Naive thymus-derived CD4-positive, alpha-beta T cell (primary cell): ENCODE measurements at regions not wholly inside any gene's neighbourhood (a gene's known extent, or its start where the extent isn't known, plus 50 kb on each side); places are given as distances from the start of the nearest gene placed in this dataset.
"Not testable (repeated sequence)": the region's sequence is repeated elsewhere in the genome, so short reads cannot be mapped to it uniquely, and the experiment has no call there.

ENCODE experiments used
- ATAC-seq: fragments of 150-1000 bp; cut with Tn5 transposase; 2 replicates; pipeline ENCODE4 v1.10.0; 2021; ENCODE audit warnings: mild to moderate bottlenecking, moderate library complexity
- CTCF ChIA-PET: fragments of 350-600 bp; sonication (Branson Sonifier 250); formaldehyde crosslinking; loops from one replicate; lab custom pipeline; 2021; ENCODE audit warnings: antibody characterized with exemption; lab: Charles Lee
- POLR2A ChIA-PET: fragments of 350-600 bp; sonication (Branson Sonifier 250); formaldehyde crosslinking; loops from one replicate; lab custom pipeline; 2021; ENCODE audit warnings: antibody characterized with exemption, inconsistent platforms; lab: Charles Lee
- DNase-seq, 9 donors: peaks; one replicate each; pipeline versions ENCODE4 v3.0.0 to v3.0.0-alpha.2; 2020 to 2022; ENCODE audit warnings: mixed read lengths in 1 of 9
- H3K27ac ChIP-seq: one replicate; pipeline ENCODE4 v1.7.0; 2013; ENCODE audit warnings: mild to moderate bottlenecking, low read depth, low read length, moderate library complexity
- H3K27me3 ChIP-seq, 2 donors: one replicate each; pipeline ENCODE4 v1.7.0; 2013; ENCODE audit warnings: low read length in 2 of 2, mild to moderate bottlenecking in 2 of 2, moderate library complexity in 2 of 2; ENCODE audit not compliant: control insufficient read depth in 2 of 2, insufficient read depth in 2 of 2
- H3K36me3 ChIP-seq, 3 experiments: 1 replicate in 2 of 3; 2 replicates in 1 of 3; pipeline ENCODE4 v1.7.0; 2013; ENCODE audit warnings: low read length in 3 of 3, mild to moderate bottlenecking in 3 of 3, moderate library complexity in 1 of 3; ENCODE audit not compliant: insufficient read depth in 3 of 3, control insufficient read depth in 2 of 3
- H3K4me1 ChIP-seq, 2 donors: one replicate each; pipeline ENCODE4 v1.7.0; 2013; ENCODE audit warnings: low read length in 2 of 2, mild to moderate bottlenecking in 2 of 2, moderate library complexity in 1 of 2; ENCODE audit not compliant: control insufficient read depth in 2 of 2, insufficient read depth in 2 of 2
- H3K4me3 ChIP-seq: 2 replicates; pipeline ENCODE4 v1.7.0; 2013; ENCODE audit warnings: mild to moderate bottlenecking, low read length
- H3K9me3 ChIP-seq, 3 experiments: 1 replicate in 2 of 3; 2 replicates in 1 of 3; pipeline ENCODE4 v1.7.0; 2013; ENCODE audit warnings: low read length in 3 of 3; ENCODE audit not compliant: control insufficient read depth in 2 of 3
- H3K27ac Mint-ChIP-seq, 9 donors: one replicate each; pipeline ENCODE4 v1.8.0; 2020 to 2022; ENCODE audit warnings: mixed read lengths in 9 of 9, mild to moderate bottlenecking in 8 of 9, moderate library complexity in 5 of 9, inconsistent platforms in 2 of 9
- H3K27me3 Mint-ChIP-seq, 5 donors: one replicate each; pipeline ENCODE4 v1.8.0; 2021 to 2022; ENCODE audit warnings: mixed read lengths in 5 of 5, mild to moderate bottlenecking in 1 of 5
- H3K36me3 Mint-ChIP-seq, 5 donors: one replicate each; pipeline ENCODE4 v1.8.0; 2020 to 2022; ENCODE audit warnings: mixed read lengths in 5 of 5, mild to moderate bottlenecking in 3 of 5, inconsistent platforms in 1 of 5
- H3K4me1 Mint-ChIP-seq, 7 donors: one replicate each; pipeline ENCODE4 v1.8.0; 2020 to 2022; ENCODE audit warnings: mixed read lengths in 7 of 7, mild to moderate bottlenecking in 3 of 7, inconsistent platforms in 1 of 7
- H3K4me3 Mint-ChIP-seq, 10 donors: one replicate each; pipeline ENCODE4 v1.8.0; 2020 to 2022; ENCODE audit warnings: mild to moderate bottlenecking in 10 of 10, mixed read lengths in 10 of 10, moderate library complexity in 6 of 10, inconsistent platforms in 2 of 10
- H3K9me3 Mint-ChIP-seq, 11 donors: one replicate each; pipeline ENCODE4 v1.8.0; 2020 to 2022; ENCODE audit warnings: mixed read lengths in 11 of 11, mild to moderate bottlenecking in 4 of 11, inconsistent platforms in 1 of 11, moderate library complexity in 1 of 11
- intact Hi-C, 2 donors: fragments of 100-400 bp; cut with micrococcal nuclease; formaldehyde crosslinking; loops; one replicate each; pipeline ENCODE4 v1.15.1; 2023

DNA sequence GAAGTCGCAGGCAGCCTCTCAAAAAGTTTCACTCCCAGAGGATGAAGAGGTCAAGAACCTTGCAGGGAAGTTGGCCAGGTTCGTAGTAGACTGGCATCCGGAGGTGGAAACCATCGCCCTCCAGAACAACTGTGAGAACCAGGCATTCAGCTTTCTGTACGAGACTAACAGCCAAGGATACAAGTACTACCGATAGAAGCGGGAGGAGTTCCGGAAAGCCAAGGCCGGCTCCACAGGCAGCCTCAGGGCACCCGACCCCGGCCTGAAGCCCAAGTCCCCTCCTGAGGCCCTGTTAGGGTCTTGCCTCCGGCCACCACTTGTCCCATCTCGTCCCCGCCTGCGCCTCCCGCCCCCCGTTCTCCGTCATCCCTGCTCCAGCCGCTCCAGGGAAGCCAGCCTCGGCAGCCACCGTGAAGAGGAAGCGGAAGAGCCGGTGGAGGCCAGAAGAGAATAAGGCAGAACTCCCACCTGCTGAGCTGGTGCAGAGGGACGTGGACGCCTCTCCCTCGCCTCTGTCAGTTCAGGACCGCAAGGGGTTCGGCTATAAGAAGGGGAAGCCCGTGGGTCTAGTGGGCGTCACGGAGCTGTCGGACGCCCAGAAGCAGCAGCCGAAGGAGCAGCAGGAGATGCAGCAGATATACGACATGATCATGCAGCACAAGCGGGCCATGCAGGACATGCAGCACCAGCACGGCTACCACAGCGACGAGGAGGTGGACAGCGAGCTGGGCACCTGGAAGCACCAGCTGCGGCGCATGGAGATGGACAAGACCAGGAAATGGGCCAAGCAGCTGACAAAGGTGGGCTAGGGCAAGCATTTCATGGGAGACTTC is 366.8 kb upstream of the ATXN7L3B start:
- ChIA-PET POLR2A (no interaction called here), CTCF (no interaction called here)
- Mint-ChIP-seq H3K27me3 (no peaks in the 10 kb centered on the region), H3K36me3 (no peaks in the 10 kb centered on the region), H3K4me3 (no peak overlapping the region), H3K9me3 (peaks cover 0 to 11% (median 2%) of the 10 kb centered on the region in 11 donors), H3K27ac (no peak overlapping the region), H3K4me1 (no peaks in the 10 kb centered on the region)
- Histone ChIP-seq H3K4me3 (no peak overlapping the region), H3K27me3 (no peaks in the 10 kb centered on the region), H3K36me3 (no peaks in the 10 kb centered on the region), H3K4me1 (no peaks in the 10 kb centered on the region), H3K27ac (no peak overlapping the region), H3K9me3 (no peaks in the 10 kb centered on the region)
- ATAC-seq: no peak
- intact Hi-C loops: no loop called here
- no peak for DNase-seq

DNA sequence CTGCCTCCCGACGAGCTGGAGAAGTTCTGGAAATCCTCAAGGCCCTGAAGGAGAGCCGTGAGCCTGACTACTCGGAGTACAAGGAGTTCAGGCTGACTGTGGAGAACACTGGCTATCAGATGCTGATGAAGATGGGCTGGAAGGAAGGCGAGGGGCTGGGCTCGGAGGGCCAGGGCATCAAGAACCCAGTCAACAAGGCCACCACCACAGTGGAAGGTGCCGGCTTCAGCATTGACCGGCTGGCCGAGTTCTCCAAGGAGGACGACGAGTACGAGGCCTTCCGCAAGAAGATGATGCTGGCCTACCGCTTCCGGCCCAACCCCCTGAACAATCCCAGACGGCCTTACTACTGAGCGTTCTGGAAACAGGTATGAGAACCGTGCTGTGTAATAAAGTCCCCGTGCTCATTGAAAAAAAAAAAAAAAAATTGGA is 366.1 kb upstream of the ATXN7L3B start:
- Mint-ChIP-seq H3K4me1 (no peaks in the 10 kb centered on the region), H3K36me3 (no peaks in the 10 kb centered on the region), H3K27me3 (no peaks in the 10 kb centered on the region), H3K4me3 (no peak overlapping the region), H3K9me3 (peaks cover 0 to 11% (median 2%) of the 10 kb centered on the region in 11 donors), H3K27ac (no peak overlapping the region)
- Histone ChIP-seq H3K9me3 (no peaks in the 10 kb centered on the region), H3K27me3 (no peaks in the 10 kb centered on the region), H3K36me3 (no peaks in the 10 kb centered on the region), H3K4me1 (no peaks in the 10 kb centered on the region), H3K4me3 (no peak overlapping the region), H3K27ac (no peak overlapping the region)
- no peak for ATAC-seq
- POLR2A ChIA-PET: no interaction called here
- no peak for DNase-seq
- intact Hi-C loops: no loop called here
- CTCF ChIA-PET: no interaction called here

DNA sequence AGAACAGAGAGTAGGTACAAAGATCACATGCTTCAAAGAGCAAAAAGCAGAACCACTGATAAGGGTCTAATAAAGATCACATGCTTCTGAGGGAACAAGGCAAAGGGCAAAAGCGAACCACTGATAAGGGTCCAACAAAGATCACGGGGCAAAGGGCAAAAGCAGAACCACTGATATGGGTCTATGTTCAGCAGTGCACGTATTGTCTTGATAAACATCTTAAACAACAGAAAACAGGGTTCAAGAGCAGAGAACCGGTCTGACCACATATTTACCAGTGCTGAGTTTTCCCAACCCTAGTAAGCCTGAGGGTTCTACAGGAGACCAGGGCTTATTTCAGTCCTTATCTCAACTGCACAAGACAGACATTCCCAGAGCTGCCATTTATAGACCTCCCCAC is 362.7 kb upstream of the ATXN7L3B start:
- H3K27me3 ChIP-seq, H3K4me3 ChIP-seq, CTCF ChIA-PET, H3K27ac Mint-ChIP-seq, intact Hi-C loops, H3K36me3 ChIP-seq, H3K4me1 ChIP-seq, H3K27me3 Mint-ChIP-seq, POLR2A ChIA-PET, ATAC-seq, H3K4me1 Mint-ChIP-seq, H3K9me3 ChIP-seq, DNase-seq, H3K36me3 Mint-ChIP-seq, H3K27ac ChIP-seq, H3K4me3 Mint-ChIP-seq: not testable (repeated sequence)
- H3K9me3 Mint-ChIP-seq: peaks cover 0 to 16% (median 8%) of the 10 kb centered on the region in 11 donors

DNA sequence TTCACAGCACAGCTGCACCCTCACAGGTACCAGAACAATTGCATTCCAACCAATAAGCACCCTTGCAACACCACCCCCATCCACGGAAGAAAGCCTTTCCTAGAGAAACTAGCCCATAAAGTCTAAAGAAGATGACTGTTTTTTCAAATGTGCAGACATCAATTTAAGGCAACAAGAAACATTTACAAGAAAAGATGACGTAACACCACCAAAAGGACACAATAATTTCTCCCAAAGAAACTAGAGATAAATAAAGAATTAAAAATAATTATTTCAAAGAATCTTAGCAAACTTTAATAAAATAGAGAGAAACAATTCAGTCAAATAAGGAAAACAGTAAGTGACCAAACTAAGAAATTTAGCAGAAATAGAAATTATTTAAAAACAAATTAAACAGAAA is 352.3 kb upstream of the ATXN7L3B start:
- H3K36me3 Mint-ChIP-seq: no peaks in the 10 kb centered on the region
- no peaks in the 10 kb centered on the region for H3K4me1 Mint-ChIP-seq
- no peak overlapping the region for H3K4me3 Mint-ChIP-seq
- Histone ChIP-seq H3K4me1 (no peaks in the 10 kb centered on the region), H3K9me3 (no peaks in the 10 kb centered on the region), H3K27ac (no peak overlapping the region), H3K36me3 (no peaks in the 10 kb centered on the region), H3K27me3 (no peaks in the 10 kb centered on the region), H3K4me3 (no peak overlapping the region)
- intact Hi-C loops: no loop called here
- no peak overlapping the region for H3K27ac Mint-ChIP-seq
- peaks cover 0 to 5% (median 0%) of the 10 kb centered on the region in 11 donors for H3K9me3 Mint-ChIP-seq
- CTCF ChIA-PET: interaction anchor here (0.7 kb wide), 1 partner anchor 13 kb away, joined by 3 read pairs; no protein-coding TSS in a partner anchor
- ATAC-seq (no peak), DNase-seq (no peak)
- H3K27me3 Mint-ChIP-seq: no peaks in the 10 kb centered on the region
- POLR2A ChIA-PET: no interaction called here

DNA sequence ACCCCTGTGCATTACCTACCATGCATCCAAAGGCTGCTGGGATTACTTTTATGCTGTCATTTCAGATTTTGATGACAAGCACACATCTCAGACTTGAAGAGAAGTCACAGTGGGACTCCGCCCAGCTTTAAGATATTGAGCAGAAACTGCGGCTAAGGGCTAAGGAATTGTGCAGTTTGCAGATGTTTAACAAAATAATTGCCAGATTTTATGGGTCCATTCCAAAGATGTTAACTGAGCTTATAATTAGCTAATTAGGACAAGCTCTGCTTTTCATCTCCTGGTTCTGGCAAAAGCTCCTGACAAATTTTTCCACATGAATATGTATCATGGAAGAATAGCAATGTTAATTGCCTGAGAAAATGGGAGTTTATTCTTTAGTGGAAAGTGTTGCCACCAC is 344.4 kb upstream of the ATXN7L3B start:
- intact Hi-C loops: no loop called here
- no peak overlapping the region for H3K27ac Mint-ChIP-seq
- no peak for ATAC-seq
- Histone ChIP-seq H3K27me3 (no peaks in the 10 kb centered on the region), H3K4me1 (no peaks in the 10 kb centered on the region), H3K9me3 (no peaks in the 10 kb centered on the region), H3K36me3 (no peaks in the 10 kb centered on the region), H3K27ac (no peak overlapping the region), H3K4me3 (no peak overlapping the region)
- ChIA-PET POLR2A (no interaction called here), CTCF (no interaction called here)
- peaks cover 0 to 3% (median 0%) of the 10 kb centered on the region in 11 donors for H3K9me3 Mint-ChIP-seq
- H3K36me3 Mint-ChIP-seq: no peaks in the 10 kb centered on the region
- H3K4me1 Mint-ChIP-seq: no peaks in the 10 kb centered on the region
- H3K27me3 Mint-ChIP-seq: no peaks in the 10 kb centered on the region
- no peak for DNase-seq
- no peak overlapping the region for H3K4me3 Mint-ChIP-seq

DNA sequence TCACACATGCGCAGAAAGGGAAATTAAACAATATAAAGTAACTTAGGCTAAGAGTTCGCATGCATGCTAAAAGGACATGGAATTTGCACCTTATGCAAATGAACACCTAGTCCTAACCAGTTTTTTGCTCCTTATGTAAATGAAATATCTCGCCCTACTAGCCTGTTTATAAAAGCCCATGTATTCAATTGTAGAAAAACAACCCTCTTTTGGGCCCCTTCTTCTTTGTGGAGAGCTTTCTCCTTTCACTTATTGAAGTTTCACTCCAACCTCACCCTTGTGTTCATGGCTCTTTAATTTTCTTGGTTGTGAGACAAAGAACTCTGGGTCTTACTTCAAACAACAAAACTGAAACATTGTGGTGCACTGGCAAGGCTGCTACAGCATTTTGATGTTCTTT is 333.4 kb upstream of the ATXN7L3B start:
- no peaks in the 10 kb centered on the region for H3K27me3 ChIP-seq
- no peak overlapping the region for H3K27ac ChIP-seq
- H3K36me3 ChIP-seq: no peaks in the 10 kb centered on the region
- H3K9me3 Mint-ChIP-seq: peaks cover 0 to 11% (median 3%) of the 10 kb centered on the region in 11 donors
- H3K9me3 ChIP-seq: no peaks in the 10 kb centered on the region
- ChIA-PET CTCF (no interaction called here), POLR2A (no interaction called here)
- H3K27ac Mint-ChIP-seq: no peak overlapping the region
- DNase-seq (no peak), ATAC-seq (no peak)
- no peaks in the 10 kb centered on the region for H3K4me1 Mint-ChIP-seq
- H3K4me3 ChIP-seq: no peak overlapping the region
- intact Hi-C loops: no loop called here
- H3K36me3 Mint-ChIP-seq: no peaks in the 10 kb centered on the region
- no peak overlapping the region for H3K4me3 Mint-ChIP-seq
- no peaks in the 10 kb centered on the region for H3K4me1 ChIP-seq
- H3K27me3 Mint-ChIP-seq: no peaks in the 10 kb centered on the region
